DOHH2 (cell line): ENCODE measurements at regions not wholly inside any gene's neighbourhood (a gene's known extent, or its start where the extent isn't known, plus 50 kb on each side); places are given as distances from the start of the nearest gene placed in this dataset.

Source experiments
- CTCF ChIP-seq: fragments of 200-600 bp; sonication (generic); IDR thresholded peaks from one replicate; pipeline ENCODE4 v1.5.1; 2014; ENCODE audit warnings: antibody characterized with exemption, mild to moderate bottlenecking, low read depth, low read length; ENCODE audit not compliant: poor library complexity, severe bottlenecking
- EZH2phosphoT487 ChIP-seq: fragments of 200-600 bp; sonication (generic); IDR thresholded peaks from 2 replicates; pipeline ENCODE4 v1.6.1; 2017; ENCODE audit warnings: borderline replicate concordance, mild to moderate bottlenecking, antibody characterized with exemption, low read length, moderate library complexity, mixed read lengths

- no peak for TF ChIP-seq CTCF
- no peak for TF ChIP-seq EZH2phosphoT487
Observed at GRCh38 chr5:159763562-159763961, 152.7 kb upstream of the ADRA1B start.
